ENCODE measurements at regions not wholly inside any gene's neighbourhood (a gene's known extent, or its start where the extent isn't known, plus 50 kb on each side); places are given as distances from the start of the nearest gene placed in this dataset.

DNA sequence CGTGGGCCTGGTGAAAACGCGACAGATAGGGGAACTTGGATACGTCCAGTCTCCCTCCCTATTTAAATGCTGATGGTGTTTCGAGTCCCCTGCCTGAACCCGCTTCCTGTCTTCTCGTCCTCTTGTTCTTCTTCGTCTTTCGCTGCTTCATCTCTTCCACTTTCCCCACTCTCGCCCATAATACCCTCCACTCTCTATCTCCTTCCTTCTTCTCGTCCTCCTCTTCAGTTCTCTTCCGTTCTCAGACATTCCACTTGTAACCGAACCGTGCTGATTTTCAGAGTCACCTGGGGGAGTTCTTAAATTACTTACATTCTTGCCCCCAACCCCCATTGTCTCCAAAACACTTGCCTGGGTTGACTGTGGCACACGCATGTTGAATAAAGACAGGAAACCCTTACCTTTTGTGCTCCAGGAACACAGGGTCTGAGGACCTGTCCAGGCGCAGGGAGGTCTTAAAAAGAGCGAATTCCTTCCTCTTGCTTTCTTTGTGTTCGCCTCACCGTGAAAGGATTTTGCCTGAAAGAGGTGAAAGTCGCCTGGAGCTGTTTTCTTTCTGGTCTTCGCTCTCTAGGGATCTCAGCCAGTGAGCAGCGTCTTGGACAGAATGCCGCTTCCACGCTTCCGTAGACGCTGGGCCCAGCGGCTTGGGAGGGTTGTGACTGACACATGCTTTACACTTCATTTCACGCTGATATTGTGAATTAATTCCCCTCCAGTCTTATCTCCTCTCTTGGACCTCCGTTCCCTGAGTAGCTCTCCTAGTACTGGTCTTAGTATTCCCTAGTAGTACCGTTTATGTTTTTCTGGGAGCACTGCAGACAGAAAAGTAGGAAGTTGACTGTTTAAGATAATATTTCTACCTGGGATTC lies 184.0 kb downstream of the GPX5 start:
- no peak for DNase-seq

DNA sequence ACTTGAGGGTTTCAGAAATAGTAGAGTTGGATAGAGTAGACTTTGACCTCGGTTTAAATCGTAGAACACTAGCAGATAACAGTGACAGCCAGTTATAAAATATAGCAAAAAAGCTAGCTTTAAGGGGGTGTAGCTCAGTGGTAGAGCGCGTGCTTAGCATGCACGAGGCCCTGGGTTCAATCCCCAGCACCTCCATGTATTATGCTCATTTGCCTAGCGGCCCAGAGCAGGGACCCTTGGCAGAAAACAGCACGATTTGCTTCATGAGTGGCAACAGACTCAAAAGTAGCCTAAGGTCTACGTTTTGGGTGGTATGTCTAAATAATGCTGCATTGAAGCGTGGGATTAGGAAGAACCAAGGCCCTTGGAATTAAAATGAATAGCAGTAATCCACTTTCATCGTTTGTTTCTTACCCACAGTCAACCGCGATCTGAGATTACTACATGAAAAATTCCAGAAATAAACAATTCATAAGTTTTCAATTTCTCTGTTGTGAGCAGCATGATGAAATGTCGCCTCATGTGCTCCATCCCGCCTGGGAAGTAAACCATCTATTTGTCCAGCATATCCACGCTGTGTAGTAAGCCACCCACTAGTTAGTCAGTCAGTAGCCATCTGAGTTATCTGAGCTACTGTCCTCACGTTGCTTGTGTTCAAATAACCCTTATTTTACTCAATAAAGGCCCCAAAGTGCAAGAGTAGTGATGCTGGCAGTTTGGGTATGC lies 184.9 kb downstream of the GPX5 start:
- DNase-seq, result no peak

- DNase-seq, result no peak
Observed at GRCh38 chr6:28711325-28711724, 185.6 kb downstream of the GPX5 start.

DNA sequence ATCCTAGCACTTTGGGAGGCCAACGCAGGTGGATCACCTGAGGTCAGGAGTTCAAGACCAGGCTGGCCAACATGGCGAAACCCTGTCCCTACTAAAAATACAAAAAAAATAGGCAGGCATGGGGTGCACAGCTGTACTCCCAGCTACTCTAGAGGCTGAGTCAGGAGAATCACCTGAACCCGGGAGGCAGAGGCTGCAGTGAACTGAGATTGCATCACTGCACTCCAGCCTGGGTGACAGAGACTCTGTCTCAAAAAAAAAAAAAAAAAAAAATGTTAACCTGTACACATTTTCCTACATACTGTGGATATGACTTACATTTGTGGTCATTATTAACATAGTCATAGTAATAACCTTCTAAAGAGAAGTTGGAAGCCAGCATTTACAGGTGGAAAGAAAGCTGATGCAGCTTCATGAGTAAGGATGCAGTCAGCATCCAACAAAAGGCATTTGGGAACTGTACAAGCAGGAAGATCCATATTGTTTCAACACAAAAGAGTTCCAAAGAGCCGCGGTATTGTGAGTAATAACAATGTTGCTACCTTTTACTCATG lies 186.2 kb downstream of the GPX5 start:
- DNase-seq, result no peak

DNA sequence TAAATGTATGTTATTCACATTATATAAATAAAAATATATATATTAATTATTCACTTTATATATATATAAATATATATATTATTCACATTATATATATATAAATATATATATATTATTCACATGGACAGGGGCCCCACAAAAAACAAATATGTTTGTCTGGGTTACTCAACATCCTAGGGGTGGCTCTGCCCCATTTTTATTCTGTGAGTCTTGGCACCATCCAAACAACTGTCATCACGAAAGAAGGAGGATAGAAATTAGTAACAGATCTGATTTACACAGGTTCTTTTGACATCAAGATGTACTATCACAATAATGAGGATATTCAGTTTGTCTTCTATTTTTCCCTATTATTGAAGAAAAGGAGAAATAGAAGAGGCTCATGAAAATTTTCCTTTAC lies 187.3 kb downstream of the GPX5 start:
- no peak for DNase-seq

DNA sequence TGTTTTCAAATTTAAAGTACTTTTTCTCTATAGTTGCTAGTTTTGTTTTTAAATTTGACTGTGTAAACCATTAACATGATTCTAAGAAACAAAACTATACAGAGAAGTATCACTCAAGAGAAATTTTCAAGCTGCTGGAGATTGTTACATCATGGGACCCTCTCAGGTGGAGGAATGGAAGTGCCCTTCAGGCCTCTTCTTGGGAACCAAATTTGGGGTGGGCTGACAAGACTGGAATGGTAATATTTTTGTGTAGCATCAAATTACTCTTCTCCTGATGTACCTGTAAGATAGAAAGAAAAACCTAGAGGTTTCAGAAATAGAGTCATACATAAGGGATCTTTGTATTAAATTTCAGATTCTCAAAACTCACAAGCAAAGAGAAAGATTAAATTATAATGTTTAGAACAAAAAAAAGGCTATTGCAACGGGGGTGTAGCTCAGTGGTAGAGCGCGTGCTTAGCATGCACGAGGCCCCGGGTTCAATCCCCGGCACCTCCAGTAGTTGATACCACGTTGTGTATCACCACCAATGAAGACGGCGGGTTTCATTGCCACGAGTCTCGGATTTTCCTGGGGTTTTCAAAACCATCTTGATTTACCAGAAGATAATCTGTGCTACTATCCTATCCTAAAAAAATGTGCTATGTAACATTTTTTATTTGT lies 193.7 kb downstream of the GPX5 start:
- DNase-seq, result no peak

DNA sequence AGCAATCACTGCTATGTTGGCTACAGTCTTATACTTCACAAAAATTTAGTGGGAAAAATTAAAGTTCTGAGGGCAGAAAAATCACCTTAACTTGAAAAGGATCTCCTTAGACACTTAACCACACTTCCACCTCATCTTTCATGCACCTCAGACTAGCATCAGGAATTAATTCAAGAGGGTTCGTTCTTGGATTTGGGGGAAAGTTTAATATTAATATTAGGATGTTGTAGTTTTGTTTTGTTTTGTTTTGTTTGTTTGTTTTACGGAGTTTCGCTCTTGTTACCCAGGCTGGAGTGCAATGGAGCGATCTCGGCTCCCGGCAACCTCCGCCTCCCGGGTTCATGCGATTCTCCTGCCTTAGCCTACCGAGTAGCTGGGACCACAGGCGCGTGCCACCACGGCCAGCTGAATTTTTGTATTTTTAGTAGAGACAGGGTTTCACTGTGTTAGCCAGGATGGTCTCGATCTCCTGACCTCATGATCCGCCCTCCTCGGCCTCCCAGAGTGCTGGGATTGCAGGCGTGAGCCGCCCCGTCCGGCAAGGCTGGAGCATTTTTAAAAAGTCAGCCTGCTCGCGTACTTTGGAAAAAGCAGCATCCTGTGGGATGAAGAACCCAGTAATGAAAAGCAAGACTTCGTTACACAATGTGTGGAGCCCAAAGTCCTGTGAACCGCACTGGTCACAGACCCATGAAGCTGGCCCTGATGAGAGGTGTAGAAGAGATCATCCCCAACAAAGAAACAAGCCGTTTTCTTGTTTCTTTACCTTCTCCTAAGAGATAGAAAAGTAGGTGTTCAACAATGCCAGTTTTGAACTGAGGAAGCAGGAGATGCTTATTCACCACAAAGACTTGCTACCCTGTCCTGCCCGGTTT lies 194.9 kb downstream of the GPX5 start:
- no peak for DNase-seq

- DNase-seq, result no peak
Observed at GRCh38 chr6:28721372-28721771, 195.7 kb downstream of the GPX5 start.

GRCh38 chr6:28724395-28724794 lies 198.7 kb downstream of the GPX5 start:
- no peak for DNase-seq

- no peak for DNase-seq
Observed at GRCh38 chr6:28725274-28725809, 198.4 kb downstream of the TRIM27 start.

- no peak for DNase-seq
Observed at GRCh38 chr6:28725890-28726348, 197.9 kb downstream of the TRIM27 start.

DNA sequence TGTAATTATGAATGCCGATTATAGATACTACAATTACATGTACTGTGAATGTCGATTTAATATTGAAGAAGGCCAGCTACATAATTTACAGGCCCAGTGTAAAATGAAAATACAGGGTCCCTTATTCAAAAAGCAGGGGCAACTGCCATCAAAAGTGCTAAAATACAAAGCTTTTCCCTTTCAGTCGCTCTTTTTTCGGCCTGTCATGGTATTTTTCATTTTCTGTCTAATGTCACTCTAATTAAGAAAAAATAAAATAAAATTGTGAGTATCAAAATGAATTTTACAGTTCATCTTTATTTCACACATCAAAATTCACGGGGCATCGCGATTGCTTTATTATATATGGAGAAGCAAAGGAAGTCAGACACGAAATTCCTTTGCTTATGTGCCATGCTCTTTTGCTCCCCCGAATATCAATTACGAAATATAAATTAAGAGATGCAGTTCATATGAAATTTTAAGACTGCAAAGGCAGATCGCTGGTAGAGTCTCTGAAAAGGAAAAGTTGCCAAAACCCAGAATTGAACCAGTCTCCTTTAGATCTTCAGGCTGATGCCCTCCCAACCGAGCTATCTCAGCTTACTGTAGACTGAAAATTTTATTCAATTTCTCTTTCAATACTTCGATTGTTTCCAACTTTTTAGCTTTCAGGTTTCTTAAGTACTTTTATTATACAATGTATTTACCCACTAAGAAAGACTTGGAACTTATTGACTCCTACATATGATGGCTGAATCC lies 197.0 kb downstream of the TRIM27 start:
- no peak for DNase-seq

- no peak for DNase-seq
Observed at GRCh38 chr6:28727559-28728211, 196.1 kb downstream of the TRIM27 start.

DNA sequence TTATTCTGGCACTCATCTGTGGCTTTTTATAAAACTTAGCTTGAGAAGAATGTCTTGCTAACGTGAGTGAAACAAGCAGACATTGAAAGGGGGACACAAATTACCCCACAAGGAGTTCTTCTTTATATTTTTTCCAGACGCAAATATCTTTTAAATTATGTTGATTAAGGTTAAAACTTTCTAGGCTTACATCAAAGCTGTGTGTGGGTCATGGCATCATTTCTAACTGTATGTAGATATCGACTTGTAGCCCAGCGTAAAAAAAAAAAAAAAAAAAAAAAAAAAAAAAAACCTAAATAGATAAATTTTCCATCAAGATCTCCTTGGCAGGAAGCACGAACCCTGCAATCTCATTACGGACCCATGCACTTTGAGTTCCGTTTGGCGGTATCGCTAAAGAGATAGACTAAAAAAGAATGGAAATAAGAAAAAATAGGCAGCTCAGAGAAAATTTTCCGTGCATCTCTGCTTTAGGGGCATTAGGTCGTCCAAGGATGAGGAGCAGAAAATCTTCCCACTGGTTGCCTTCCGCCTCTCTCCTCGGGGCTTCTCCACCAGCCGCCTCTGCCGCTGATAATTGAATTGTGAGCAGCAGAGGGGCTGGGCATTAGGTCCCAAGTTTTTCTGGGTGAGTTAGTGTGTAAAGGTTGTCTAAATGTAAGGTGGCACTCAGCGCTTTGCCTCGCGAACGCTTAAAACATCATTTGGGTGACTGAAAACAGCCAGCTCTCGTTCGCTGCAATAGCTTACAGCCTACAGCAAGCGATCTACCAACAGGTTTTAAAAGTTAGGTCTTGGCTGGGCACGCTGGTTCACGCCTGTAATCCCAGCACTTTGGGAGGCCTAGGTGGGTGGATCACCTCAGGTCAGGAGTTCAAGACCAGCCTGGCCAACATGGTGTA lies 194.0 kb downstream of the TRIM27 start:
- DNase-seq, result no peak

DNA sequence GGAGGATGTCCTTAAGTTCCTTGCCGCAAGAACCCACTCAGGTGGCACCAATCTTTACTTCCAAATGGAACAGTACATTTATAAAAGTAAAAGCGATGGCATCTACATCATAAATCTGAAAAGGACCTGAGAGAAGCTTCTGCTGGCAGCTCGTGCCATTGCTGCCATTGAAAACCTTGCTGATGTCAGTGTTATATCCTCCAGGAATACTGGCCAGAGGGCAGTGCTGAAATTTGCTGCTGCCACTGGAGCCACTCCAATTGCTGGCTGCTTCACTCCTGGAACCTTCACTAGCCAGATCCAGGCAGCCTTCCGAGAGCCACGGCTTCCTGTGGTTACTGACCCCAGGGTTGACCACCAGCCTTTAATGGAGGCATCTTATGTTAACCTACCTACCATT lies 191.7 kb downstream of the TRIM27 start:
- DNase-seq, result no peak

GRCh38 chr6:28734443-28734959 lies 189.3 kb downstream of the TRIM27 start:
- DNase-seq, result no peak

- DNase-seq, result no peak
Observed at GRCh38 chr6:28736121-28736520, 187.7 kb downstream of the TRIM27 start.

GRCh38 chr6:28737750-28738395 lies 185.9 kb downstream of the TRIM27 start:
- DNase-seq, result no peak

DNA sequence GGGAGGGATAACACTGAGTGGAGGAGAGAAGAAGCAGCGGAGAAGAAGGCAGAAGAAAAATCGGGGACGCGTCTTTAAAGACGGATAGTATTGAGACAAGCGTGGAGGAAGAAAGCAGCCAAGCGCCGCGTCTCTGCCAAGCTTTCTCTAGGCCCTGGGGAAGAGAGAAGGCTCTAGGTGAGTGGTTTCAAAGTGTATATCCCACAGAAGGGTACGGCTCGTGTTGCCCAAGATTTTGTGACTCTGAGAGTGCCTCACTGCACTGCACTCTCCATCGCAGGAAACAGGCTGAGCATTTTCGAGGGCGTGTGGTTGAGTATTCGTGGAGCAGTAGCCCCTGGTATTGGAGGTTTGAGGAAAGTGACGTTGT lies 185.4 kb downstream of the TRIM27 start:
- DNase-seq, result no peak
